Left lung (tissue), 4 donors: ENCODE measurements at regions not wholly inside any gene's neighbourhood (a gene's known extent, or its start where the extent isn't known, plus 50 kb on each side); places are given as distances from the start of the nearest gene placed in this dataset.

Experiments used
- ATAC-seq: fragments of 200-7000 bp; cut with Tn5 transposase; one replicate; pipeline ENCODE4 v1.9.1; 2020; ENCODE audit warnings: moderate library complexity
- DNase-seq, 4 donors: peaks; one replicate each; pipeline ENCODE4 v3.0.0-alpha.2; 2013 to 2020
- H3K27ac ChIP-seq, 2 donors: fragments of 200-600 bp; sonication (generic) in 1 of 2; one replicate each; pipeline versions ENCODE4 v1.5.0 to v1.8.0; 2020 to 2021
- H3K27me3 ChIP-seq, 2 donors: fragments of 200-600 bp; sonication (generic) in 1 of 2; one replicate each; pipeline versions ENCODE4 v1.5.0 to v1.8.0; 2020 to 2021
- H3K36me3 ChIP-seq, 2 donors: fragments of 200-600 bp; sonication (generic) in 1 of 2; one replicate each; pipeline versions ENCODE4 v1.5.0 to v1.8.0; 2020 to 2021
- H3K4me1 ChIP-seq, 2 donors: fragments of 200-600 bp; one replicate each; pipeline ENCODE4 v1.8.0; 2021
- H3K4me3 ChIP-seq, 2 donors: fragments of 200-600 bp; sonication (generic) in 1 of 2; one replicate each; pipeline versions ENCODE4 v1.5.0 to v1.8.0; 2020 to 2021; ENCODE audit warnings: mild to moderate bottlenecking in 1 of 2
- H3K9me3 ChIP-seq, 2 donors: fragments of 200-600 bp; sonication (generic) in 1 of 2; one replicate each; pipeline versions ENCODE4 v1.5.0 to v1.8.0; 2020 to 2021
- CTCF ChIP-seq, 2 donors: fragments of 200-600 bp; sonication (generic) in 1 of 2; IDR thresholded peaks; one replicate each; pipeline versions ENCODE4 v1.5.0 to v1.8.0; 2021; ENCODE audit warnings: antibody characterized with exemption in 2 of 2
- intact Hi-C, 2 donors: fragments of 100-400 bp; cut with DNase I; formaldehyde crosslinking; loops; one replicate each; pipeline versions ENCODE4 v1.11.2 to v1.14.2; 2022
- donor health status: DM: no; HTN: yes; CAD: no.
- donor health status: DM: no; HTN: no; CAD: no.

GRCh38 chr2:172273910-172274571 is 153.3 kb upstream of the ITGA6 start:
- DNase-seq (no peak), ATAC-seq (no peak)
- intact Hi-C loops: no loop called here
- H3K27me3 ChIP-seq: no peaks in the 10 kb centered on the region
- H3K4me1 ChIP-seq: no peaks in the 10 kb centered on the region
- no peak overlapping the region for H3K4me3 ChIP-seq
- TF ChIP-seq CTCF (IDR thresholded peaks at IDR 0.05): no peak
- H3K9me3 ChIP-seq: peaks cover 0 to 8% of the 10 kb centered on the region in 2 donors
- no peaks in the 10 kb centered on the region for H3K36me3 ChIP-seq
- no peak overlapping the region for H3K27ac ChIP-seq

- Histone ChIP-seq H3K4me3 (no peak overlapping the region), H3K4me1 (no peaks in the 10 kb centered on the region), H3K27me3 (no peaks in the 10 kb centered on the region), H3K27ac (no peak overlapping the region), H3K36me3 (no peaks in the 10 kb centered on the region), H3K9me3 (peaks cover 0 to 8% of the 10 kb centered on the region in 2 donors)
- DNase-seq (no peak), ATAC-seq (no peak)
- TF ChIP-seq CTCF (IDR thresholded peaks at IDR 0.05): no peak
- intact Hi-C loops: no loop called here
Measured at GRCh38 chr2:172275239-172275638, 152.1 kb upstream of the ITGA6 start.

- peaks cover 0 to 8% of the 10 kb centered on the region in 2 donors for H3K9me3 ChIP-seq
- no peak for DNase-seq
- no peaks in the 10 kb centered on the region for H3K36me3 ChIP-seq
- no peak overlapping the region for H3K4me3 ChIP-seq
- no peak for TF ChIP-seq CTCF (IDR thresholded peaks at IDR 0.05)
- intact Hi-C loops: no loop called here
- no peak for ATAC-seq
- H3K27me3 ChIP-seq: no peaks in the 10 kb centered on the region
- H3K27ac ChIP-seq: no peak overlapping the region
- peaks cover under 1 to 3% of the 10 kb centered on the region in 2 donors for H3K4me1 ChIP-seq
Measured at GRCh38 chr2:172276961-172277360, 150.4 kb upstream of the ITGA6 start.

GRCh38 chr2:172278667-172279066 is 148.7 kb upstream of the ITGA6 start:
- intact Hi-C loops: no loop called here
- no peak for ATAC-seq
- Histone ChIP-seq H3K4me3 (no peak overlapping the region), H3K27ac (no peak overlapping the region), H3K9me3 (peaks cover 0 to 8% of the 10 kb centered on the region in 2 donors), H3K27me3 (no peaks in the 10 kb centered on the region), H3K4me1 (peaks cover 3 to 6% of the 10 kb centered on the region in 2 donors), H3K36me3 (no peaks in the 10 kb centered on the region)
- no peak for DNase-seq
- TF ChIP-seq CTCF (IDR thresholded peaks at IDR 0.05): no peak

- intact Hi-C loops: no loop called here
- TF ChIP-seq CTCF (IDR thresholded peaks at IDR 0.05): no peak
Measured at GRCh38 chr2:172279214-172279613, 148.2 kb upstream of the ITGA6 start.

More at GRCh38 chr2:172279214-172279613, 148.2 kb upstream of the ITGA6 start:
- Histone ChIP-seq H3K27ac (no peak overlapping the region), H3K36me3 (no peaks in the 10 kb centered on the region), H3K27me3 (no peaks in the 10 kb centered on the region), H3K9me3 (peaks cover 0 to 8% of the 10 kb centered on the region in 2 donors), H3K4me1 (peaks cover 3 to 6% of the 10 kb centered on the region in 2 donors), H3K4me3 (no peak overlapping the region)
- DNase-seq (no peak), ATAC-seq (no peak)
